Testis (tissue), 2 donors: ENCODE measurements at regions not wholly inside any gene's neighbourhood (a gene's known extent, or its start where the extent isn't known, plus 50 kb on each side); places are given as distances from the start of the nearest gene placed in this dataset.

Experiments
- POLR2A ChIP-seq: fragments of 450-650 bp; IDR thresholded peaks from one replicate; pipeline ENCODE4 v1.6.1; 2017; ENCODE audit warnings: antibody characterized with exemption, mild to moderate bottlenecking, moderate library complexity
- TF ChIP-seq, protein P1 (sequence below), 3 experiments: fragments of 450-650 bp in 2 of 3; fragments of 200-600 bp in 1 of 3; sonication (generic) in 1 of 3; IDR thresholded peaks; one replicate each; pipeline ENCODE4 v1.5.1; 2016 to 2019; ENCODE audit warnings: antibody characterized with exemption in 3 of 3, mild to moderate bottlenecking in 2 of 3, moderate library complexity in 1 of 3

DNA sequence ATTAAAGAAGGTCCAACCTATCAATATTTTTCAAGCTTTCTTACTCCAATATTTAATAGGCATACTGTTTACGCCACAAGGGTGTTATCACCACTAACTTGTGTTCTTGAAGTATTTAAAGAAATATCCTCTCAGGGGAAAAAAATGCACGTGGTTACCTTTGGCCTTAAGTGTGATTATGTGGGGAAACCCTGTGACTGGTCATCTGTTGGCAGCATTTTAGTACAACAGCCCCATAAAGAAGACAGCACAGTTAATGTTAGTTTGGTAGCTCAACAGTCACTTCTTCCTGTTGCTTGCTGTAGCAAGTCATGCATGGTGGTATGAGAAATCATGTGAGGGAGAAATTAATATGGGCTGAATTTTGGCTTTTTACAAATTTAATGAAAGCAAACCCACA, 1021.5 kb upstream of the TMEM132C start:
- TF ChIP-seq, protein P1, sequence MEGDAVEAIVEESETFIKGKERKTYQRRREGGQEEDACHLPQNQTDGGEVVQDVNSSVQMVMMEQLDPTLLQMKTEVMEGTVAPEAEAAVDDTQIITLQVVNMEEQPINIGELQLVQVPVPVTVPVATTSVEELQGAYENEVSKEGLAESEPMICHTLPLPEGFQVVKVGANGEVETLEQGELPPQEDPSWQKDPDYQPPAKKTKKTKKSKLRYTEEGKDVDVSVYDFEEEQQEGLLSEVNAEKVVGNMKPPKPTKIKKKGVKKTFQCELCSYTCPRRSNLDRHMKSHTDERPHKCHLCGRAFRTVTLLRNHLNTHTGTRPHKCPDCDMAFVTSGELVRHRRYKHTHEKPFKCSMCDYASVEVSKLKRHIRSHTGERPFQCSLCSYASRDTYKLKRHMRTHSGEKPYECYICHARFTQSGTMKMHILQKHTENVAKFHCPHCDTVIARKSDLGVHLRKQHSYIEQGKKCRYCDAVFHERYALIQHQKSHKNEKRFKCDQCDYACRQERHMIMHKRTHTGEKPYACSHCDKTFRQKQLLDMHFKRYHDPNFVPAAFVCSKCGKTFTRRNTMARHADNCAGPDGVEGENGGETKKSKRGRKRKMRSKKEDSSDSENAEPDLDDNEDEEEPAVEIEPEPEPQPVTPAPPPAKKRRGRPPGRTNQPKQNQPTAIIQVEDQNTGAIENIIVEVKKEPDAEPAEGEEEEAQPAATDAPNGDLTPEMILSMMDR (IDR thresholded peaks at IDR 0.05) = no peak
- no peak for TF ChIP-seq POLR2A
